ENCODE measurements at regions not wholly inside any gene's neighbourhood (a gene's known extent, or its start where the extent isn't known, plus 50 kb on each side); places are given as distances from the start of the nearest gene placed in this dataset.

- TF ChIP-seq CTCF (IDR thresholded peaks at IDR 0.05 in 4 of 5, conservative IDR thresholded peaks at IDR 0.05 in 1 of 5) = no peak
- no peak for TF ChIP-seq POLR2A (IDR thresholded peaks at IDR 0.05)
These were observed 100.7 kb downstream of the ICOS start for GRCh38 chr2:204037286-204037685.
